Spinal cord (tissue), 9 donors: ENCODE measurements at regions not wholly inside any gene's neighbourhood (a gene's known extent, or its start where the extent isn't known, plus 50 kb on each side); places are given as distances from the start of the nearest gene placed in this dataset.

Experiments used
- DNase-seq, 6 donors: peaks; one replicate each; pipeline versions ENCODE4 v3.0.0 to v3.0.0-alpha.2; 2013 to 2015; ENCODE audit warnings: low spot score in 6 of 6, low read depth in 4 of 6
- H3K27ac ChIP-seq: one replicate; pipeline ENCODE4 v1.5.1; 2013; ENCODE audit warnings: low read depth, low read length, control low read depth
- H3K27me3 ChIP-seq: one replicate; pipeline ENCODE4 v1.6.1; 2013; ENCODE audit warnings: low read length; ENCODE audit not compliant: control insufficient read depth, insufficient read depth
- H3K36me3 ChIP-seq: one replicate; pipeline ENCODE4 v1.6.1; 2013; ENCODE audit warnings: low read length; ENCODE audit not compliant: control insufficient read depth, insufficient read depth
- H3K4me1 ChIP-seq: one replicate; pipeline ENCODE4 v1.6.1; 2013; ENCODE audit warnings: low read length; ENCODE audit not compliant: control insufficient read depth, insufficient read depth
- H3K4me3 ChIP-seq: one replicate; pipeline ENCODE4 v1.5.1; 2013; ENCODE audit warnings: low read depth, low read length, control low read depth
- H3K9me3 ChIP-seq: one replicate; pipeline ENCODE4 v1.6.1; 2013; ENCODE audit warnings: low read length; ENCODE audit not compliant: control insufficient read depth, insufficient read depth
- WGBS: methylation state at CpG from one replicate; pipeline ENCODE4 v1.1.5; 2013; ENCODE audit warnings: missing lambda C conversion rate; ENCODE audit not compliant: insufficient coverage; 5-methylcytosine and 5-hydroxymethylcytosine counted together
- donor health status: healthy.

GRCh38 chr10:58140691-58141347 is 126.9 kb downstream of the IPMK start:
- no peaks in the 10 kb centered on the region for H3K9me3 ChIP-seq
- H3K27ac ChIP-seq = no peak overlapping the region
- no peaks in the 10 kb centered on the region for H3K27me3 ChIP-seq
- no peaks in the 10 kb centered on the region for H3K36me3 ChIP-seq
- H3K4me3 ChIP-seq = no peak overlapping the region
- 74% methylated on average over 4 of the region's 5 CpGs for WGBS
- no peaks in the 10 kb centered on the region for H3K4me1 ChIP-seq
- DNase-seq = no peak

GRCh38 chr10:58140054-58140453 is 127.6 kb downstream of the IPMK start:
- no peak for DNase-seq
- H3K9me3 ChIP-seq = no peaks in the 10 kb centered on the region
- no peak overlapping the region for H3K4me3 ChIP-seq
- no peaks in the 10 kb centered on the region for H3K4me1 ChIP-seq
- no peak overlapping the region for H3K27ac ChIP-seq
- H3K27me3 ChIP-seq = no peaks in the 10 kb centered on the region
- H3K36me3 ChIP-seq = no peaks in the 10 kb centered on the region
- WGBS = no CpG with 5 or more reads among the region's 2 CpGs

DNA sequence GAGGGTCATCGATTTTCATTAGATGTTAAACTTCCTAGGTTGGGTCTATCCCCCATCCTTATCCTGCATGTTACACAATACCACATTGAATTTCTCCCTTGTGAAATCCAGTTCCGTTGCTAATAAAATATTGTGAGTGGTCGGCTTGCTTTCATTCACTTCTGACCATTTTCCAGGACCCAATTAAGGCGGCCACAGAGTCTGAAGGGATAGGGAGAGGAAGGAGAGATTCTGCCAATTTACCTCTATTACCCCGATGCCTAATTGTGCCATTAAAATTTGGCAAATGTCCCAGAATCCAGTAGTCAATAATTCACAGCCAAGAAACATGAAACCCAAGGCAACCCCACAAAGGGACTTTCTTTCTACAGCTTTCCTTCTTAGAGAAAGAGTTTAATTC is 129.9 kb downstream of the IPMK start:
- peak overlapping the region; percentile 54 for H3K27ac ChIP-seq
- DNase-seq = peak; percentile 47 to 92 (median 74)
- H3K27me3 ChIP-seq = no peaks in the 10 kb centered on the region
- H3K4me3 ChIP-seq = no peak overlapping the region
- H3K36me3 ChIP-seq = no peaks in the 10 kb centered on the region
- H3K4me1 ChIP-seq = peaks cover 5% of the 10 kb centered on the region
- H3K9me3 ChIP-seq = no peaks in the 10 kb centered on the region
- no CpG with 5 or more reads among the region's 5 CpGs for WGBS

- H3K27ac ChIP-seq = no peak overlapping the region
- WGBS = no CpG with 5 or more reads among the region's 9 CpGs
- H3K4me1 ChIP-seq = no peaks in the 10 kb centered on the region
- H3K9me3 ChIP-seq = no peaks in the 10 kb centered on the region
- no peak overlapping the region for H3K4me3 ChIP-seq
- H3K36me3 ChIP-seq = no peaks in the 10 kb centered on the region
- no peak for DNase-seq
- no peaks in the 10 kb centered on the region for H3K27me3 ChIP-seq
Observed at GRCh38 chr10:58115218-58116050, 152.3 kb downstream of the IPMK start.

- DNase-seq = no peak
- H3K27me3 ChIP-seq = no peaks in the 10 kb centered on the region
- WGBS = 67% methylated on average over 2 of the region's 3 CpGs
- H3K9me3 ChIP-seq = no peaks in the 10 kb centered on the region
- no peak overlapping the region for H3K27ac ChIP-seq
- H3K4me3 ChIP-seq = no peak overlapping the region
- H3K36me3 ChIP-seq = no peaks in the 10 kb centered on the region
- H3K4me1 ChIP-seq = no peaks in the 10 kb centered on the region
Observed at GRCh38 chr10:58109731-58110130, 158.0 kb downstream of the IPMK start.

DNA sequence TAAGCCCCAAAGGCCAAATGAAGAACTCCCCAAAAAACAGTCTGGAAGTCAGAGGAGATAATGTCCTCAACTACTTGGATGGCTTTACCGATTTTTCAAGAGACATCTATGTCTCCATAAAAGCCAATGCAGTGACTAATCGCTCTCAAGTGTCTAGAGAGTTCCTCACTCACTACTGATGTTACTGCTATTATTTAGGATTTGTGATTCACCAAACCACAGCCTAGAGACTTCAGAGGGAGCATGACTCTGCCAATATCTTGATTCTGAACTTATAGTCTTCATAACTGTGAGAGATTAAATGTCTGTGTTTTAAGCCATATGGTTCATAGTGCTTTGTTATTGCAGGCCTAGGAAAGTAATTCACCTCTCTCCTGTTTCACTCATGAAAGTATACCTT is 160.2 kb downstream of the IPMK start:
- H3K36me3 ChIP-seq = no peaks in the 10 kb centered on the region
- no CpG with 5 or more reads among the region's 2 CpGs for WGBS
- H3K9me3 ChIP-seq = no peaks in the 10 kb centered on the region
- no peak overlapping the region for H3K4me3 ChIP-seq
- DNase-seq = no peak
- H3K4me1 ChIP-seq = peaks cover 5% of the 10 kb centered on the region
- H3K27ac ChIP-seq = no peak overlapping the region
- H3K27me3 ChIP-seq = no peaks in the 10 kb centered on the region

DNA sequence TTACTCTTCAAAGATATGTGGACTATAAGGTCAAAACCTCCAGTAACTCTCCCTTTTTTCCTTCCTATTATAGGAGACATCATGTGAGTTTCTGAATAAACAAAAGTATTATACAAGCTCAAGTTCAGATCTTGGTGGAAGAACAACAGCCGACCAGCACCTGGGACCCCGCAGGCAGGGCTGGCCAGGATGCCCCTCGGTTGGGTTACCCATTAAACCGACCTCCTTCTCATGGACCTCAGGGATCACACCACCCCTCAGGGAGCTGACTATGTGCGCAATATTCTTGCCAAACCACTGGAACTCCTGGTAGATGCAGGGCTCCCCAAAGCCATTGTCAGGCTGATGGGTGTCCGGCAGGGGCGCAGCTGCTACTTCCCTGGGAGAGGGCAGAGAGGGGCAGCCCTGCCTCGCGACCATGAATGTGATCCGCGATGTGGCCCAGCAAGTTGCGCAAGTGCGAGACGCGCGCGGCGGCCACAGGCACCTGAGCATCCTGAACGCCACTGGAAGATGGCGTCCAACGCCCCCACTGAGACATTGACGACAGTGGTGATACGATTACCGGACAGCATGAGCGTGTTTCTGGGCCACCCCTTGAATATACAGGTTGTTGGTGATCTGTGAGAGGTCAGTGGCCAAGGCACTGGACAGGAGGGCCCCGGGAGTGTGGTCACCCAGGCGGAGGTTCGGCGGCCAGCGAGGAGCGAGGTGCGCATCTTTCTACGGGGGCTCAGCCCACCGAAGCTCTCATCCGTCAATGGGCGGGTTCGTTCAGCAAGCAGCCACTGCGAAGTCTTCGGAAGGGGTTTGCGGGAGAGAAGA is 161.3 kb downstream of the IPMK start:
- DNase-seq = no peak
- 99% methylated on average over 40 of the region's 40 CpGs for WGBS
- no peaks in the 10 kb centered on the region for H3K36me3 ChIP-seq
- no peak overlapping the region for H3K27ac ChIP-seq
- H3K27me3 ChIP-seq = no peaks in the 10 kb centered on the region
- no peak overlapping the region for H3K4me3 ChIP-seq
- H3K4me1 ChIP-seq = peaks cover 5% of the 10 kb centered on the region
- H3K9me3 ChIP-seq = no peaks in the 10 kb centered on the region

GRCh38 chr10:58104351-58104751 is 163.3 kb downstream of the IPMK start:
- Histone ChIP-seq H3K9me3 (no peaks in the 10 kb centered on the region), H3K4me3 (no peak overlapping the region), H3K27me3 (no peaks in the 10 kb centered on the region), H3K36me3 (no peaks in the 10 kb centered on the region), H3K27ac (no peak overlapping the region), H3K4me1 (peaks cover 5% of the 10 kb centered on the region)
- peak in 1 of 6 donors; percentile 69 for DNase-seq

GRCh38 chr10:58102897-58103296 is 164.8 kb downstream of the IPMK start:
- Histone ChIP-seq H3K27me3 (no peaks in the 10 kb centered on the region), H3K36me3 (no peaks in the 10 kb centered on the region), H3K9me3 (no peaks in the 10 kb centered on the region), H3K27ac (no peak overlapping the region), H3K4me1 (peaks cover 5% of the 10 kb centered on the region), H3K4me3 (no peak overlapping the region)
- WGBS = 90% methylated on average over 2 of the region's 7 CpGs
- DNase-seq = no peak
